SK-N-SH treated with all-trans-retinoic acid at 6 μM for 48 hours (cell line): ENCODE measurements at regions not wholly inside any gene's neighbourhood (a gene's known extent, or its start where the extent isn't known, plus 50 kb on each side); places are given as distances from the start of the nearest gene placed in this dataset.

Experiments
- ATAC-seq: fragments of 200-7000 bp; cut with Tn5 transposase; 3 replicates; pipeline ENCODE4 v1.9.1; 2020; ENCODE audit warnings: mild to moderate bottlenecking, moderate library complexity
- ARNTL ChIP-seq: fragments of 450-650 bp; formaldehyde crosslinking; IDR thresholded peaks from 2 replicates; pipeline ENCODE4 v1.5.0; 2020; ENCODE audit warnings: low read depth, mild to moderate bottlenecking, moderate library complexity, borderline replicate concordance
- BACH2 ChIP-seq: fragments of 250-450 bp; sonication (Bioruptor Pico); IDR thresholded peaks from 2 replicates; pipeline ENCODE4 v1.9.0; 2021; ENCODE audit warnings: mild to moderate bottlenecking, borderline replicate concordance
- CREB5 ChIP-seq: fragments of 250-450 bp; sonication (Bioruptor Pico); IDR thresholded peaks from 2 replicates; pipeline ENCODE4 v1.5.1; 2020; ENCODE audit warnings: low read depth, mild to moderate bottlenecking, moderate library complexity
- CSDC2 ChIP-seq: fragments of 250-450 bp; sonication (Bioruptor Pico); IDR thresholded peaks from 2 replicates; pipeline ENCODE4 v1.5.0; 2020; ENCODE audit warnings: mild to moderate bottlenecking, moderate library complexity
- ESRRG ChIP-seq: fragments of 250-450 bp; sonication (Bioruptor Pico); IDR thresholded peaks from 2 replicates; pipeline ENCODE4 v1.6.1; 2021; ENCODE audit warnings: mild to moderate bottlenecking
- GLIS3 ChIP-seq: fragments of 250-450 bp; sonication (Bioruptor Pico); IDR thresholded peaks from 2 replicates; pipeline ENCODE4 v1.5.0; 2020; ENCODE audit warnings: mild to moderate bottlenecking, moderate library complexity
- ISL1 ChIP-seq: fragments of 250-450 bp; sonication (Bioruptor Pico); IDR thresholded peaks from 2 replicates; pipeline ENCODE4 v2.1.2; 2022; ENCODE audit warnings: mild to moderate bottlenecking, moderate library complexity
- PATZ1 ChIP-seq: fragments of 250-450 bp; sonication (Bioruptor Pico); IDR thresholded peaks from 2 replicates; pipeline ENCODE4 v1.8.0; 2020; ENCODE audit warnings: mild to moderate bottlenecking, moderate library complexity, borderline replicate concordance
- PPARA ChIP-seq: fragments of 250-450 bp; sonication (Bioruptor Pico); IDR thresholded peaks from 2 replicates; pipeline ENCODE4 v1.5.0; 2020; ENCODE audit warnings: mild to moderate bottlenecking, borderline replicate concordance
- RARB ChIP-seq: fragments of 250-450 bp; sonication (Bioruptor Pico); IDR thresholded peaks from 2 replicates; pipeline ENCODE4 v1.8.0; 2021; ENCODE audit warnings: mild to moderate bottlenecking, moderate library complexity
- SNAI2 ChIP-seq: fragments of 250-450 bp; sonication (Bioruptor Pico); IDR thresholded peaks from 2 replicates; pipeline ENCODE4 v1.5.0; 2020; ENCODE audit warnings: mild to moderate bottlenecking, moderate library complexity
- TCF4 ChIP-seq: fragments of 250-450 bp; sonication (Bioruptor Pico); IDR thresholded peaks from 2 replicates; pipeline ENCODE4 v1.8.0; 2021; ENCODE audit warnings: mild to moderate bottlenecking, moderate library complexity, borderline replicate concordance
- TOX ChIP-seq: fragments of 250-450 bp; sonication (Bioruptor Pico); IDR thresholded peaks from 2 replicates; pipeline ENCODE4 v1.8.0; 2021; ENCODE audit warnings: mild to moderate bottlenecking, moderate library complexity, borderline replicate concordance
- ZC3H10 ChIP-seq: fragments of 250-450 bp; sonication (Bioruptor Pico); IDR thresholded peaks from 2 replicates; pipeline ENCODE4 v1.5.1; 2021; ENCODE audit warnings: mild to moderate bottlenecking, moderate library complexity
- ZFP3 ChIP-seq: fragments of 250-450 bp; sonication (Bioruptor Pico); IDR thresholded peaks from 2 replicates; pipeline ENCODE4 v1.5.0; 2020; ENCODE audit warnings: mild to moderate bottlenecking, moderate library complexity
- ZFP30 ChIP-seq: fragments of 450-650 bp; formaldehyde crosslinking; IDR thresholded peaks from 2 replicates; pipeline ENCODE4 v1.5.0; 2022; ENCODE audit warnings: mild to moderate bottlenecking, moderate library complexity
- ZNF565 ChIP-seq: fragments of 450-650 bp; formaldehyde crosslinking; conservative IDR thresholded peaks from 2 replicates; pipeline ENCODE4 v1.5.0; 2020; ENCODE audit warnings: low read depth, mild to moderate bottlenecking, moderate library complexity
- ZNF70 ChIP-seq: fragments of 450-650 bp; formaldehyde crosslinking; IDR thresholded peaks from 2 replicates; pipeline ENCODE4 v1.5.0; 2020; ENCODE audit warnings: mild to moderate bottlenecking, moderate library complexity
- TF ChIP-seq, protein P1 (sequence below): fragments of 250-450 bp; sonication (Bioruptor Pico); IDR thresholded peaks from 2 replicates; pipeline ENCODE4 v1.8.0; 2021; ENCODE audit warnings: low read depth, mild to moderate bottlenecking, moderate library complexity, borderline replicate concordance
- TF ChIP-seq, protein P2 (sequence below): fragments of 250-450 bp; sonication (Bioruptor Pico); IDR thresholded peaks from 2 replicates; pipeline ENCODE4 v1.5.0; 2020; ENCODE audit warnings: mild to moderate bottlenecking, moderate library complexity
- TF ChIP-seq, protein P3 (sequence below): fragments of 250-450 bp; sonication (Bioruptor Pico); IDR thresholded peaks from 2 replicates; pipeline ENCODE4 v1.5.1; 2021; ENCODE audit warnings: mild to moderate bottlenecking, moderate library complexity

DNA sequence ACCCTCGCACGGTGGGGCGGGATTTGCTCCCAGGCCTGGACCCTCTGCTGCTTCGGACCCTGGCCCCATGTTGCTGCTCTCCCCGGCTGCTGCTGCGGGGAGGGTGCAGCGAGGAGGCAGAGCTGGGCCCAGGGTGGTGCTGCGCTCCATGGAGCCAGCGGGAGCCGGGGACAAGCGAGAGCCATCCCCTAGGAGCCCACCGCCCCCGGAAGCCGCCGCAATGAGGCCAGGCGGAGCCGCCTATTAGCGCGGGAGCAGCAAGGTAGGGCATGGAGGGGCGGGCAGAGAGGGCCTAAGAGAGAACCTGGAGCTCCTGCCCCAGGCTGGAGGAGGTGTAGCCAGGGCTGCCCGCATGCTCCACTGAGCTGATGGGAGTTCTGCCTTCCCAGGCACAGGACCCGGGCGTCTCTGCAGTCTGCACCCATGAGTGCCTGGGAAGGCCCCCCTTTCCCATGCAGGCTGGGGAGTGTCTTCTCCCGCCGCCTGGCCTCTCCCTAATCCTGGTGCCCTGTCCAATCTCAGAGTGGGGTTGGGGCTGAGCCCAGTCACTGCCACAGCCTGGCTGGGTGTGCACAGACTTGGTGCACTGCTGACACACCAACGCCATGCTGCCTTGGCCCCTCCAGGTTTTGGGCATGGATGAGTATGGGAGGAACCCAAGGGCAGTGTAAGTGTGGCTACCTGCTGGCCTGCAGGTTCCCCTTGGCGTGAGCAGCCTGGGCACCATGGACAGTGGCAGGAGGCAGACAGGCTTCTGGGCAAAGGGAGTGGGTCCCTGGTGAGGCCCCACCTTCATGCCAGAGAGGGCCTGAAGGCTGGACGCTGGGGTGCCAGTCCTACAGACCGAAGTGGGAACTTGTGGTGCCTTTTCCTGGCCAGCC is 360.6 kb upstream of the MAP3K7 start:
- TF ChIP-seq ISL1 (CRISPR knock-in tag) (no peak), ZFP3 (CRISPR knock-in tag) (no peak), ZNF565 (no peak), PPARA (CRISPR knock-in tag) (no peak), ESRRG (CRISPR knock-in tag) (no peak), CREB5 (no peak), RARB (CRISPR knock-in tag) (no peak), ZNF70 (CRISPR knock-in tag) (no peak), SNAI2 (CRISPR knock-in tag) (no peak), ZC3H10 (CRISPR knock-in tag) (no peak), BACH2 (CRISPR knock-in tag) (no peak), ZFP30 (CRISPR knock-in tag) (no peak), PATZ1 (CRISPR knock-in tag) (no peak), TCF4 (no peak), CSDC2 (CRISPR knock-in tag) (no peak), ARNTL (CRISPR knock-in tag) (no peak)
- TF ChIP-seq, protein P1, sequence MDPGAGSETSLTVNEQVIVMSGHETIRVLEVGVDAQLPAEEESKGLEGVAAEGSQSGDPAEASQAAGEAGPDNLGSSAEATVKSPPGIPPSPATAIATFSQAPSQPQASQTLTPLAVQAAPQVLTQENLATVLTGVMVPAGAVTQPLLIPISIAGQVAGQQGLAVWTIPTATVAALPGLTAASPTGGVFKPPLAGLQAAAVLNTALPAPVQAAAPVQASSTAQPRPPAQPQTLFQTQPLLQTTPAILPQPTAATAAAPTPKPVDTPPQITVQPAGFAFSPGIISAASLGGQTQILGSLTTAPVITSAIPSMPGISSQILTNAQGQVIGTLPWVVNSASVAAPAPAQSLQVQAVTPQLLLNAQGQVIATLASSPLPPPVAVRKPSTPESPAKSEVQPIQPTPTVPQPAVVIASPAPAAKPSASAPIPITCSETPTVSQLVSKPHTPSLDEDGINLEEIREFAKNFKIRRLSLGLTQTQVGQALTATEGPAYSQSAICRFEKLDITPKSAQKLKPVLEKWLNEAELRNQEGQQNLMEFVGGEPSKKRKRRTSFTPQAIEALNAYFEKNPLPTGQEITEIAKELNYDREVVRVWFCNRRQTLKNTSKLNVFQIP (CRISPR knock-in tag), result no peak
- TF ChIP-seq, protein P2, sequence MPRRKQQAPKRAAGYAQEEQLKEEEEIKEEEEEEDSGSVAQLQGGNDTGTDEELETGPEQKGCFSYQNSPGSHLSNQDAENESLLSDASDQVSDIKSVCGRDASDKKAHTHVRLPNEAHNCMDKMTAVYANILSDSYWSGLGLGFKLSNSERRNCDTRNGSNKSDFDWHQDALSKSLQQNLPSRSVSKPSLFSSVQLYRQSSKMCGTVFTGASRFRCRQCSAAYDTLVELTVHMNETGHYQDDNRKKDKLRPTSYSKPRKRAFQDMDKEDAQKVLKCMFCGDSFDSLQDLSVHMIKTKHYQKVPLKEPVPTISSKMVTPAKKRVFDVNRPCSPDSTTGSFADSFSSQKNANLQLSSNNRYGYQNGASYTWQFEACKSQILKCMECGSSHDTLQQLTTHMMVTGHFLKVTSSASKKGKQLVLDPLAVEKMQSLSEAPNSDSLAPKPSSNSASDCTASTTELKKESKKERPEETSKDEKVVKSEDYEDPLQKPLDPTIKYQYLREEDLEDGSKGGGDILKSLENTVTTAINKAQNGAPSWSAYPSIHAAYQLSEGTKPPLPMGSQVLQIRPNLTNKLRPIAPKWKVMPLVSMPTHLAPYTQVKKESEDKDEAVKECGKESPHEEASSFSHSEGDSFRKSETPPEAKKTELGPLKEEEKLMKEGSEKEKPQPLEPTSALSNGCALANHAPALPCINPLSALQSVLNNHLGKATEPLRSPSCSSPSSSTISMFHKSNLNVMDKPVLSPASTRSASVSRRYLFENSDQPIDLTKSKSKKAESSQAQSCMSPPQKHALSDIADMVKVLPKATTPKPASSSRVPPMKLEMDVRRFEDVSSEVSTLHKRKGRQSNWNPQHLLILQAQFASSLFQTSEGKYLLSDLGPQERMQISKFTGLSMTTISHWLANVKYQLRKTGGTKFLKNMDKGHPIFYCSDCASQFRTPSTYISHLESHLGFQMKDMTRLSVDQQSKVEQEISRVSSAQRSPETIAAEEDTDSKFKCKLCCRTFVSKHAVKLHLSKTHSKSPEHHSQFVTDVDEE (CRISPR knock-in tag), result no peak
- TF ChIP-seq, protein P3, sequence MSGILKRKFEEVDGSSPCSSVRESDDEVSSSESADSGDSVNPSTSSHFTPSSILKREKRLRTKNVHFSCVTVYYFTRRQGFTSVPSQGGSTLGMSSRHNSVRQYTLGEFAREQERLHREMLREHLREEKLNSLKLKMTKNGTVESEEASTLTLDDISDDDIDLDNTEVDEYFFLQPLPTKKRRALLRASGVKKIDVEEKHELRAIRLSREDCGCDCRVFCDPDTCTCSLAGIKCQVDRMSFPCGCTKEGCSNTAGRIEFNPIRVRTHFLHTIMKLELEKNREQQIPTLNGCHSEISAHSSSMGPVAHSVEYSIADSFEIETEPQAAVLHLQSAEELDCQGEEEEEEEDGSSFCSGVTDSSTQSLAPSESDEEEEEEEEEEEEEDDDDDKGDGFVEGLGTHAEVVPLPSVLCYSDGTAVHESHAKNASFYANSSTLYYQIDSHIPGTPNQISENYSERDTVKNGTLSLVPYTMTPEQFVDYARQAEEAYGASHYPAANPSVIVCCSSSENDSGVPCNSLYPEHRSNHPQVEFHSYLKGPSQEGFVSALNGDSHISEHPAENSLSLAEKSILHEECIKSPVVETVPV (CRISPR knock-in tag), result no peak
- ATAC-seq, result no peak

- no peak for TF ChIP-seq TOX (CRISPR knock-in tag)
- no peak for TF ChIP-seq RARB (CRISPR knock-in tag)
- no peak for TF ChIP-seq TCF4
- no peak for TF ChIP-seq ZNF70 (CRISPR knock-in tag)
- TF ChIP-seq SNAI2 (CRISPR knock-in tag), result no peak
- TF ChIP-seq ISL1 (CRISPR knock-in tag), result no peak
- no peak for TF ChIP-seq GLIS3 (CRISPR knock-in tag)
- no peak for TF ChIP-seq CREB5
- no peak for TF ChIP-seq CSDC2 (CRISPR knock-in tag)
- no peak for TF ChIP-seq ZC3H10 (CRISPR knock-in tag)
- ATAC-seq, result no peak
Observed at GRCh38 chr6:90941885-90942284, 355.0 kb upstream of the MAP3K7 start.
